BJ (cell line): ENCODE measurements at regions not wholly inside any gene's neighbourhood (a gene's known extent, or its start where the extent isn't known, plus 50 kb on each side); places are given as distances from the start of the nearest gene placed in this dataset.

Experiments
- CTCF ChIA-PET: fragments of 350-600 bp; formaldehyde crosslinking; extraction: SDS; loops from one replicate; lab custom pipeline; 2021; ENCODE audit warnings: antibody characterized with exemption, inconsistent platforms; lab: Yijun Ruan, JAX
- POLR2A ChIA-PET: fragments of 300-600 bp; sonication (Branson Sonifier 250); formaldehyde crosslinking; extraction: SDS; loops from one replicate; lab custom pipeline; 2021; ENCODE audit warnings: antibody characterized with exemption; lab: Charles Lee
- DNase-seq: peaks from one replicate; pipeline ENCODE4 v3.0.0-alpha.2; 2011; ENCODE audit warnings: low read depth
- H3K27me3 ChIP-seq: 2 replicates; pipeline ENCODE4 v1.6.0; 2011; ENCODE audit warnings: low read length; ENCODE audit not compliant: control insufficient read depth, insufficient read depth
- H3K36me3 ChIP-seq: 2 replicates; pipeline ENCODE4 v1.5.1; 2011; ENCODE audit warnings: low read length; ENCODE audit not compliant: control insufficient read depth, insufficient read depth
- H3K4me3 ChIP-seq: 2 replicates; pipeline ENCODE4 v1.5.1; 2011; ENCODE audit warnings: low read depth, mild to moderate bottlenecking, control low read depth, low read length
- CTCF ChIP-seq: IDR thresholded peaks from 2 replicates; pipeline ENCODE4 v1.5.1; 2011; ENCODE audit warnings: low read depth, mild to moderate bottlenecking, control low read depth, inconsistent platforms, low read length, moderate library complexity; ENCODE audit not compliant: insufficient read depth

GRCh38 chr5:160935776-160936175 lies 83.8 kb upstream of the ATP10B start:
- no peak overlapping the region for H3K4me3 ChIP-seq
- no peaks in the 10 kb centered on the region for H3K36me3 ChIP-seq
- ChIA-PET CTCF (no interaction called here), POLR2A (no interaction called here)
- H3K27me3 ChIP-seq, result no peaks in the 10 kb centered on the region
- no peak for TF ChIP-seq CTCF
- no peak for DNase-seq

- ChIA-PET POLR2A (no interaction called here), CTCF (no interaction called here)
- Histone ChIP-seq H3K4me3 (no peak overlapping the region), H3K27me3 (no peaks in the 10 kb centered on the region), H3K36me3 (no peaks in the 10 kb centered on the region)
- TF ChIP-seq CTCF, result no peak
- DNase-seq, result no peak
Observed at GRCh38 chr5:160931283-160931682, 79.3 kb upstream of the ATP10B start.

GRCh38 chr5:160930406-160930805 lies 78.4 kb upstream of the ATP10B start:
- ChIA-PET CTCF (no interaction called here), POLR2A (no interaction called here)
- no peaks in the 10 kb centered on the region for H3K36me3 ChIP-seq

GRCh38 chr5:160929906-160930305 lies 77.9 kb upstream of the ATP10B start:
- no peaks in the 10 kb centered on the region for H3K27me3 ChIP-seq
- H3K36me3 ChIP-seq, result no peaks in the 10 kb centered on the region
- no peak for DNase-seq
- no peak overlapping the region for H3K4me3 ChIP-seq
- POLR2A ChIA-PET, result no interaction called here
- CTCF ChIA-PET, result no interaction called here
- TF ChIP-seq CTCF, result no peak

More at GRCh38 chr5:160930406-160930805, 78.4 kb upstream of the ATP10B start:
- TF ChIP-seq CTCF, result no peak
- DNase-seq, result no peak
- Histone ChIP-seq H3K4me3 (no peak overlapping the region), H3K27me3 (no peaks in the 10 kb centered on the region)

- CTCF ChIA-PET, result interaction anchor here (1.4 kb wide), 1 partner anchor 10 kb away, joined by 3 read pairs; no protein-coding TSS in a partner anchor
- Histone ChIP-seq H3K36me3 (no peaks in the 10 kb centered on the region), H3K27me3 (no peaks in the 10 kb centered on the region), H3K4me3 (no peak overlapping the region)
- POLR2A ChIA-PET, result no interaction called here
- DNase-seq, result no peak
- no peak for TF ChIP-seq CTCF
Observed at GRCh38 chr5:160929360-160929759, 77.3 kb upstream of the ATP10B start.
